SU-DHL-6 (cell line): ENCODE measurements at regions not wholly inside any gene's neighbourhood (a gene's known extent, or its start where the extent isn't known, plus 50 kb on each side); places are given as distances from the start of the nearest gene placed in this dataset.

Source experiments
- H2AFZ ChIP-seq: fragments of 200-600 bp; sonication (generic); 2 replicates; pipeline ENCODE4 v1.6.1; 2014; ENCODE audit warnings: low read depth, mild to moderate bottlenecking, moderate library complexity, mixed read lengths, antibody characterized with exemption, low read length; ENCODE audit not compliant: severe bottlenecking
- H3F3A ChIP-seq: fragments of 200-600 bp; shearing (Covaris generic); 2 replicates; pipeline ENCODE4 v1.6.0; 2016; ENCODE audit warnings: antibody characterized with exemption, mild to moderate bottlenecking; ENCODE audit not compliant: insufficient read depth
- H3K27ac ChIP-seq: fragments of 200-600 bp; sonication (generic); 2 replicates; pipeline ENCODE4 v1.5.1; 2016; ENCODE audit warnings: low read depth, mild to moderate bottlenecking, low read length, moderate library complexity, mixed read lengths
- H3K27me3 ChIP-seq: fragments of 200-600 bp; sonication (generic), shearing (Covaris generic); 2 replicates; pipeline ENCODE4 v1.6.0; 2014; ENCODE audit warnings: mild to moderate bottlenecking, low read length
- H3K36me3 ChIP-seq: fragments of 200-600 bp; sonication (generic); 2 replicates; pipeline ENCODE4 v1.6.1; 2014; ENCODE audit warnings: mild to moderate bottlenecking, low read length, mixed read lengths
- H3K4me2 ChIP-seq: fragments of 300-600, 200-600 bp; shearing (Covaris generic), sonication (generic); 2 replicates; pipeline ENCODE4 v1.6.0; 2014; ENCODE audit warnings: low read length, low read depth, mild to moderate bottlenecking; ENCODE audit not compliant: poor library complexity, severe bottlenecking
- H3K4me3 ChIP-seq: fragments of 200-600 bp; sonication (generic); 2 replicates; pipeline ENCODE4 v1.5.1; 2014; ENCODE audit warnings: antibody characterized with exemption, low read length, mild to moderate bottlenecking, mixed read lengths; ENCODE audit not compliant: insufficient read depth, poor library complexity, severe bottlenecking
- H3K79me2 ChIP-seq: fragments of 200-600 bp; sonication (generic); 2 replicates; pipeline ENCODE4 v1.6.1; 2014; ENCODE audit warnings: mild to moderate bottlenecking, low read length, moderate library complexity; ENCODE audit not compliant: insufficient read depth
- H3K9ac ChIP-seq: fragments of 200-600 bp; sonication (generic); 2 replicates; pipeline ENCODE4 v1.7.0; 2014; ENCODE audit warnings: mild to moderate bottlenecking, low read length
- H3K9me2 ChIP-seq: fragments of 200-600 bp; sonication (generic); replicated peaks from 2 replicates; pipeline ENCODE4 v1.6.1; 2014; ENCODE audit warnings: low read length; ENCODE audit not compliant: insufficient read depth
- H3K9me3 ChIP-seq: fragments of 200-600 bp; sonication (generic); 2 replicates; pipeline ENCODE4 v1.6.1; 2014; ENCODE audit warnings: low read length, mixed read lengths; ENCODE audit not compliant: insufficient read depth
- H4K20me1 ChIP-seq: fragments of 200-600 bp; sonication (generic); 2 replicates; pipeline ENCODE4 v1.6.1; 2014; ENCODE audit warnings: low read depth, mild to moderate bottlenecking, antibody characterized with exemption, low read length, moderate library complexity, mixed read lengths
- EZH2phosphoT487 ChIP-seq: fragments of 200-600 bp; sonication (generic), shearing (Covaris generic); conservative IDR thresholded peaks from 2 replicates; pipeline ENCODE4 v1.6.1; 2018; ENCODE audit warnings: mild to moderate bottlenecking, antibody characterized with exemption, low read length, moderate library complexity, mixed read lengths
- TF ChIP-seq, protein P1 (sequence below): fragments of 200-600 bp; sonication (generic); IDR thresholded peaks from one replicate; pipeline ENCODE4 v1.5.1; 2017; ENCODE audit warnings: antibody characterized with exemption, mild to moderate bottlenecking, low read length, moderate library complexity; ENCODE audit not compliant: insufficient read depth, poor library complexity, severe bottlenecking

GRCh38 chr5:99940540-99940939 is 594.6 kb upstream of the FAM174A start:
- Histone ChIP-seq H3K4me2 (no peak overlapping the region), H3K27me3 (no peaks in the 10 kb centered on the region), H3K4me3 (no peak overlapping the region), H3K9me2 (no peaks in the 10 kb centered on the region), H3K27ac (no peak overlapping the region), H3K36me3 (no peaks in the 10 kb centered on the region), H4K20me1 (no peaks in the 10 kb centered on the region), H3K79me2 (no peaks in the 10 kb centered on the region), H3K9ac (no peak overlapping the region), H3F3A (no peaks in the 10 kb centered on the region), H2AFZ (no peak overlapping the region), H3K9me3 (no peaks in the 10 kb centered on the region)
- no peak for TF ChIP-seq EZH2phosphoT487
- TF ChIP-seq, protein P1, sequence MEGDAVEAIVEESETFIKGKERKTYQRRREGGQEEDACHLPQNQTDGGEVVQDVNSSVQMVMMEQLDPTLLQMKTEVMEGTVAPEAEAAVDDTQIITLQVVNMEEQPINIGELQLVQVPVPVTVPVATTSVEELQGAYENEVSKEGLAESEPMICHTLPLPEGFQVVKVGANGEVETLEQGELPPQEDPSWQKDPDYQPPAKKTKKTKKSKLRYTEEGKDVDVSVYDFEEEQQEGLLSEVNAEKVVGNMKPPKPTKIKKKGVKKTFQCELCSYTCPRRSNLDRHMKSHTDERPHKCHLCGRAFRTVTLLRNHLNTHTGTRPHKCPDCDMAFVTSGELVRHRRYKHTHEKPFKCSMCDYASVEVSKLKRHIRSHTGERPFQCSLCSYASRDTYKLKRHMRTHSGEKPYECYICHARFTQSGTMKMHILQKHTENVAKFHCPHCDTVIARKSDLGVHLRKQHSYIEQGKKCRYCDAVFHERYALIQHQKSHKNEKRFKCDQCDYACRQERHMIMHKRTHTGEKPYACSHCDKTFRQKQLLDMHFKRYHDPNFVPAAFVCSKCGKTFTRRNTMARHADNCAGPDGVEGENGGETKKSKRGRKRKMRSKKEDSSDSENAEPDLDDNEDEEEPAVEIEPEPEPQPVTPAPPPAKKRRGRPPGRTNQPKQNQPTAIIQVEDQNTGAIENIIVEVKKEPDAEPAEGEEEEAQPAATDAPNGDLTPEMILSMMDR = no peak

DNA sequence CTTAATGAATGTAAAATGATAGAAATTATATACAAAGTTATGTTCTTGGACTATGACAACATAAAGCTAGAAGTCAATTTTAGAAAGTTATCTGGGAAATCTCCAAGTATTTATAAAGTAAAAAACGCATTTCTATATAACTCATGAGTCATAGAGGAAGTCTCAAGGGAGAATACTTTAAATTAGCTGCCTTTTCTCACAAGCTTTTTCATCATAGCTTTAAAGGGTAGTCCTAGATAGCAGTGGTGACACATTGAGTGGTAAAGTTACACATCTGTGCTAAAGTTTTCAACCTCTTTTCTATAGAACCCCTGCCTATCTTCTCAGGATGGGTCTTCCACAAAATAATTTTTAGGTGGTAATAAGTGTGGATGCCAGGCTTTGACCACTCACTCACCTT is 598.3 kb upstream of the FAM174A start:
- no peaks in the 10 kb centered on the region for H3K79me2 ChIP-seq
- H3K4me2 ChIP-seq = no peak overlapping the region
- no peak overlapping the region for H3K27ac ChIP-seq
- H3K9ac ChIP-seq = no peak overlapping the region
- no peaks in the 10 kb centered on the region for H3K27me3 ChIP-seq
- H3K9me2 ChIP-seq = no peaks in the 10 kb centered on the region
- H4K20me1 ChIP-seq = no peaks in the 10 kb centered on the region
- H3K36me3 ChIP-seq = no peaks in the 10 kb centered on the region
- no peaks in the 10 kb centered on the region for H3K9me3 ChIP-seq
- no peak for TF ChIP-seq EZH2phosphoT487
- TF ChIP-seq, protein P1 = no peak
- H3F3A ChIP-seq = no peaks in the 10 kb centered on the region
- no peak overlapping the region for H2AFZ ChIP-seq
- H3K4me3 ChIP-seq = no peak overlapping the region

- Histone ChIP-seq H3K9ac (no peak overlapping the region), H3F3A (no peaks in the 10 kb centered on the region), H3K27ac (no peak overlapping the region), H2AFZ (no peak overlapping the region), H3K27me3 (no peaks in the 10 kb centered on the region), H3K9me2 (no peaks in the 10 kb centered on the region), H3K4me2 (no peak overlapping the region), H3K4me3 (no peak overlapping the region), H3K36me3 (no peaks in the 10 kb centered on the region), H3K9me3 (no peaks in the 10 kb centered on the region), H3K79me2 (no peaks in the 10 kb centered on the region), H4K20me1 (no peaks in the 10 kb centered on the region)
- TF ChIP-seq, protein P1 = no peak
- no peak for TF ChIP-seq EZH2phosphoT487
Measured at GRCh38 chr5:99929806-99930135, 605.4 kb upstream of the FAM174A start.

GRCh38 chr5:99929067-99929805 is 605.9 kb upstream of the FAM174A start:
- Histone ChIP-seq H4K20me1 (no peaks in the 10 kb centered on the region), H3K27ac (no peak overlapping the region), H3K9me2 (no peaks in the 10 kb centered on the region), H3K9me3 (no peaks in the 10 kb centered on the region), H2AFZ (no peak overlapping the region), H3K79me2 (no peaks in the 10 kb centered on the region), H3K36me3 (no peaks in the 10 kb centered on the region), H3K9ac (no peak overlapping the region), H3K4me2 (no peak overlapping the region), H3F3A (no peaks in the 10 kb centered on the region), H3K4me3 (no peak overlapping the region), H3K27me3 (no peaks in the 10 kb centered on the region)
- TF ChIP-seq, protein P1 = no peak
- no peak for TF ChIP-seq EZH2phosphoT487
